HK-2 (cell line): ENCODE measurements at regions not wholly inside any gene's neighbourhood (a gene's known extent, or its start where the extent isn't known, plus 50 kb on each side); places are given as distances from the start of the nearest gene placed in this dataset.

Experiments used
- DNase-seq: peaks from one replicate; pipeline ENCODE4 v3.0.0-alpha.2; 2018; ENCODE audit not compliant: unreplicated experiment

DNA sequence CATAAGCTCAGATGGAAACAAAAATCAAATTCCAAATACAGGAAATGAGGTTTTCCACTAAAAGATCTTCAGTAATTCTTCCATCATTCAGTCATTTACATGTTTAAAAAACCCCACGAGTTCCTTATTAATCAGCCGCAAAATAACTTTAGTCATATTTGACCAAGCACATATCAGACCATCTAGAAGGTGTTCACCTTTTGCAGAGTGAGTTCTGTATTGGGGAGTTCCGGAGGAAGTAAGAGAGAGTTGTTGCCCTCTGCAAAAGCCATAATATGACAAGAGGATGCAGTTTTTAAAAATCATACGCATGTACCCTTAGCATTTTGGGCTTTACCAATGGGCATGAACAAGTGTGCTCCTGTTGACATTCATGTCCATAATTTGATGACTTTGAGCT, 61.6 kb downstream of the CCR1 start:
- DNase-seq = no peak

DNA sequence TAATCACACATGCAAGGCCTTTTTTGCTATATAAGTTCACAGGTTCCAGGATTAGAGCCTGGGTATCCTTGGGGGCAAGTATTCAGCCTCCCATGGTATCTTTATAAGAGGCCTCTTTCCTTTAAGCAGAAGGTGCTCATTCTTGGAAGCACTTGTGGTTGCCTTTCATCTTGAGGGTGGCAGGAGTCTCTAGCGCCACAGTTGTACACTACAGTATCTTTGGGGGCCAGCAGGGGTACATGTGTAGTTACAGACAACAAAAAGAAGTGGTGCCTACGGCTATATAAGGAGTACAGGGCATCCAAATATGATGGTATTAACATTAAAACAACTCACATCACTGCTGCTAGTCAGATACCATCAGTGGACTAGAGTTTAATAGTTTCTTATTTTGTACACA, 62.1 kb downstream of the CCR1 start:
- no peak for DNase-seq

DNA sequence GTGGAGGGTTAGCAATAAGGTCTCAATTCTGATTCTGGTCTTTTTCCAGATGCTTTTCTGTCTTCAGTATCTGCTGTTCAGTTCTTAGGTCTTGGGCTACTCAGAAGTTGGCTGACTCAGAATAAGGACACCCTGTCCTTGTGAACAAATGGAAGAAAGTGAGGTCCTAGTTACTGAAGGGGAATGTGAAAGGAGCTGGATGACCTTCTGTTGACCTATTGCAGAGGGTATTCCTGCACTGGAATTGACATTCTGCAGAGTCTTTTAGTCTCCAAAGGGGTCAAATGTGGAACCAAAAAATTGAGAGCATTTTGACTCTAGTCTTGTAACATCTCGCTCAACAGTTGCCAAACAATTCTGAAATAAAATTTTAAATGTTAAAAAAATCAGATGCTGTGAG, 63.0 kb downstream of the CCR1 start:
- no peak for DNase-seq

DNA sequence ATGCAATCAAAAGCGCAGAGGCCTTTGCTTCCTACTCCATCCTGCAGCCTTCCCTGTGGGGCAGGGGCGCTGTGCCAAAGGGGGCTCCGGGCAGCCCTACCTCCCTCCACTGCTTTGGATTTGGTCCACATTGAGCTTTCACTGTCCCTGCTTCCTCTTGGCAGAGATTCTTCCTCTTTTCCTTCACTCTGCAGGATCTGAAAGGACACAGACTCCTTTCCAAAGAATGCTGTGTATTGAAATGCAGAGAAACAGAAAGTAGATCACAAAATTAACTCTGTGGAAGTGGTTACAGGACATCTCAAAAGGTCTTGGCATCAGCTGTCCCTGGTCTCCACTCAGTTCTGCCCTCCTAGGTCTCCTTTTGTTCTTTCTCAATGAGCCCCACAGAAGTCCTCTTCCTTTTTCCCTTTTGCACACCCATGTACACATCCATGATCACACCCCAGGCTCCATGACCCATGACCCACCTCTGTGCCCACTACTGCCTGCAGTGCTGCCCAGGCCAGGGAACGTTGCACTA, 64.1 kb downstream of the CCR1 start:
- DNase-seq = no peak

DNA sequence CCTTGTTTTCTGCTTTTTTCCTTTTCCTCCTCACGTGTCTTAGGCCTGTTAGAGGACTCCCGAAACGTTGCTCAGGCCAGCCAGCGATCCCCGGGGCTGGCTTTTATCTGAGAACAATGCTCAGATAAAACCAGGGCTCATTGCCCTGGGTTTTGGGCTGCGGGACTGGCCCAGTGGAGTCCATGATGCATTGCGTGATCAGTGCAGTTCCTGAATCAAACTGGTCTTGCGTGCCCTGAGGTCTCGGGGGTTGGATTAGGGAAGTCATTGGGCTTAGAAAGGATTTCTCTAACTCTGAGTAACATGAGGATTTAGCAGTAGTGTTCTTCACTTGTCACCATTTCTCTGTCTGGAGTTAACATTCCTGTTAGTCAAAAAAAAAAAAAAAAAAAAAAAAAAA, 66.3 kb downstream of the CCR1 start:
- no peak for DNase-seq

DNA sequence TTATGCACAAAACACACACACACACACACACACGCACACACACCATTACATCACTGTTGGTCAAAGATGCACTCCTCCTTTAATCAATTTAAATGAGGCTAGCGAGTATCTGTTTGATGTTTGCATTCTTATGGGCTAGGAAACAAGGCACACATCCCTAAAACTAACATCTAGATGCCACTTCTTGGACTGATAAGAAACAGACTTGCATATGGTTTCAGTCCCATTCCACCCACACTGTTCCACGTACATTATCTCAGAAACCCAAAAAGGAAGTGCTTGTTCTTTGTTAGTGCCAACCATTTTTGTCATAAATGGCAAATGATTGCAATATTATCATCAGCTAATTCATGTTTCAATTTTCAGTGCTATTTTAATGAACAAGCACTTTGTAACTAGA, 69.5 kb downstream of the CCR1 start:
- no peak for DNase-seq

DNA sequence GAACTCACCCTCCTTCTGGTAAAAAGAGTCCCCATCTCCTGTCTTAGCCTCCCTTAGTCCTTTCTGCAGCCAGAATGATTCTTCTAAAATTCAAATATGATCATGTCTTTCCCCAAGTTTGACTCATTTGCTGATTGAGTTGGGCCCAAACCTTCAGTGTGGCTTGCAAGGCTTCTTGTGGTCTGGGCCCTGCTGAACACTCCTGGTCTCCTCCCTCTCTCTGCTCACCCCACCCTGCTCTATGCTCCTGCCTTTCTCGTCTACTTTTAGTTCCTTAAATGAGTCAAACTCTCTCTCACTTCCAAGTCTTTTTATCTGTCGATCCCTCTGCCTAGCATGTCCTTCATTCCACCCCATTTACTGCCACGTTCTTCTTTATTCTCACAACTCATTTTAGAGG, 72.6 kb downstream of the CCR1 start:
- no peak for DNase-seq

DNA sequence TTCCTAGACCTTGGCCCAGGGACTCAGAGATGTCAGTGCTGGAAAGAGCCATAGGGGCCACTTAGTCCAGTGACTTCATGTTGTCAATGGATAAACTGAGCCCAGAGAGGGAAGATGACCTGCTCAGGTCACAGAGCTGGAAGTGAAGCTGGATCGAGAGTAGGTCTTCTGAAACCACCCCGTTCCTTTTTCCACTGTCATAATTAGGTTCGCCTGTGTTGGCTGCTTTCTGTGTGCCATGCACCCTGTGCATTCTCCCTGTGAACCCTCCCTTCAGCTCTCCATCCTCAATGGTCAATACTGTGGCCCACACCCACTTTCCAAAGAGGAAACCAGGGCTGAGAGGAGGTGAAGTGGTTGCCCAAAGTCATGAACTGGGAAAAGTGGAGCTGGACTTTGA, 74.8 kb downstream of the CCR1 start:
- DNase-seq = no peak

DNA sequence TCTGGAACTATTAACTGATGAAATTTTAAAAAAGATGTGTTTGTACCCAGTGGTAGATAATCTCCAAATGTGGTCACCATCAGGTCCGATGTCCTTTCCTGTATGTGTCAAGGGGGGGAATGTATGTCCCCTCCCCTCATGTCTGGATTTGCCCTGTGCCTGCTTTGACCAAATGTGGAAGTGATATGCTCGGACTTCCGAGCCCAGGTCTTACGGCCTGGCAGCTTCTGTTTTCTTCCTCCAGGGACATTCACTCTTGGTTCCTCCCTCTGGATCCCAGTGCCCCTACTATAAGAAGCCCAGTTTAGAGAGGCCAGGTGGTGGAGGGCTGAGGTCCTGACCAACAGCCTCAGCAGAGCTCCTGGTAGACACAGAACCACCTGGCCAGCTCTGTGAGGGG, 75.5 kb downstream of the CCR1 start:
- DNase-seq = no peak

DNA sequence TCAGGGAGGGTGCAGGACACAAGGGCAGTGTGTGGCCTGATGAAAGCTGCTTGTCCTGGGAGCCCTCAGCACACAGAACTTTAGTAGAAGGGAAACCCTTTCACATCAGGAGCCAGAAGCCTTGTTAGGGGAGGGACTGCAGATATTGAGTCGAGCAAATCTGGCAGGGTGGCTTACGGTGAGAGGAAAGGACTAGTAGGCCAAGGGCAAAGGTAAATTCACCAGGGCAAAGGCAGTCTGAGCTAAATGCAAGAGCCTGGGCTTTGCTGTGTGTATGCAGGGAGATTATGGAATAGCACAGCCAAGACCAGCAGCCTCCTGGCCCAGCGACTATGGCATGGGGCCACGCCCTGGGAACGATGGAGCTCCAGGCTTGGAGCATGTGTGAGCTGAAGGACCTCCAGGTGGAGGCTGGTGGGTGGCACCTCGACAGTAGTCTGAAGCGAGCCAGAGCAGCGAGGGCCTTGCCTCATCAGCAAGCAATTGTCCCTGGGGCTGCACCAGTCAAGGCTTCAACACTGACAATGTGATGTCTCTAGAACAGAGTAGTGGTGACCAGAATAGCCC, 76.1 kb downstream of the CCR1 start:
- DNase-seq = no peak

DNA sequence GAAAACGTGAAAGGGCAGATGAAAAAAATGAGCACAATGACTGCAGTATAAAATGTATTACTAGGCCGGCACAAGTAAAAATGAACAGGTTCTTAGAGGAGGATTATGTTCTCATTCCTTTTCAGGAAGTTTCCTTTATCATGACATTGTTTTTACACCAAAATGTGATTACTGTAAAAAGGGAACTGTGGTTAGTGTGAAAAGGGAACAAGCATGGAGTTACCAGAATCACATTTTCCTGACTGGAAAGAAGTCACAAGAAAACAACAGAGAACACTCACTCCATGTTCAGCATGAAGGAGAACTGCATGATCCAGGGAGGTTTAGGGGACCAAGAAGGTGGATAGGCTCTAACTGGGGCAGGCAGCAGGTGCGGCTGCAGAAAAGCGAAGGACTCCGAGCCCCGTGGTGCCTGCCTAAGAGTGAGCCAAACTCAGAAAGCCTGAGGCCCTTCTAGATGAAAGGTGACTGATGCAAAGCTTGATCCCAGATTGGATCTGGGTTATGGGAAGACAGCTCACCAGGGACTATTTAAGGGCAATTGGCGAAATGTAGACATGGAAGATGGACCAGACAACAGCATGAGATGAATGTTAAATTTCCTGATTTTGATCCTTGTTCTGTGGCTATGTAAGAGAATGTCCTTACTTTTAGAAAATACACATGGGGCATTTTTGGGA, 77.3 kb downstream of the CCR1 start:
- DNase-seq = no peak

DNA sequence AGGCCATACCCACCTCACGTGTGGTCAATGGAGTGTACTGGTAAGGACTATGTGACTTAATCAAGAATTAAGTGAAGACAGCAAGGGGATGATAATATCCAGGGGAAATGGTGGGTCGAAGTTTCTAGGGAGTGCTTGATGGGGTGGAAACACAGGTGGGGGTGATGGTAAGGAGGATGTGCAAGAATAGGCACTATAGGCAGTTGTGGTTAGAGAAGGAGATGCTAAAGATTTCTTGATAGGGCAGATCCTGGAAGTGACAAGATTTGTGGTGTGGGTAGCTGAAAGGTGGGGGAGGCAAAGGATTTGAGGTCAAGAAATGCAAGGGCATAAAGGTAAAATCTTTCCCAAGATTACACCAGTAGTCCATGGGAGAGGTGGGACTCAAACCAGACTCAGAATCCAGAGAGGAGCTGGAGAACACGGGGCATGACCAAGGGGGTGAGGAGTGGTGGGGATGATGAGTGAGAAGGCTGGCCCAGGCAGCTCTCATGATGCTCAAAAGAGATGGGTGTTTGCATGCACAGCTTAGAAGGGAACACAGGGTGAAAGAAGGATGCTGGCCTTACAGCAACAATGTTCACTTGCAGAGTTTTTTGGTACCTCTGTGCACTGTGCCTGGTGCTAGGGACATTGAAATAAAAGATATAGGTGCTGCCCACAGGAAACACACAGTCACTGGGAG, 78.4 kb downstream of the CCR1 start:
- no peak for DNase-seq

DNA sequence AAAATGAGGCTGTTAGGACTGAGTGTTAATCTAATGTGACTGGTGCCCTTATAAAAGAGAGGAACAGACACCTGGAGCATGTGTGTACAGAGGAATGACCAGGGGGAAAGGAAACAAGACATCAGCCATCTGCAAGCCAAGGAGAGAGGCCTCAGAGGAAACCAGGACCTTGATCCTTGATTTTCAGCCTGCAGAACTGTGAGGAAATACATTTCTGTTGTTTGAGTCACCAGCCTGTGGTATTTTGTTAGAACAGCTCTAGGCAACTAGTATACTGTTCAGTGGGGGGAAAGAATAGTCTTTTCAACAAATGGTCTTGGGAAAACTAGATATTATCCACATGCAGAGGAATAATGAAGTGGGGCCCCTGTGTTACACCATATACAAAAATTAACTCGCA, 80.6 kb downstream of the CCR1 start:
- DNase-seq = peak; percentile 20

DNA sequence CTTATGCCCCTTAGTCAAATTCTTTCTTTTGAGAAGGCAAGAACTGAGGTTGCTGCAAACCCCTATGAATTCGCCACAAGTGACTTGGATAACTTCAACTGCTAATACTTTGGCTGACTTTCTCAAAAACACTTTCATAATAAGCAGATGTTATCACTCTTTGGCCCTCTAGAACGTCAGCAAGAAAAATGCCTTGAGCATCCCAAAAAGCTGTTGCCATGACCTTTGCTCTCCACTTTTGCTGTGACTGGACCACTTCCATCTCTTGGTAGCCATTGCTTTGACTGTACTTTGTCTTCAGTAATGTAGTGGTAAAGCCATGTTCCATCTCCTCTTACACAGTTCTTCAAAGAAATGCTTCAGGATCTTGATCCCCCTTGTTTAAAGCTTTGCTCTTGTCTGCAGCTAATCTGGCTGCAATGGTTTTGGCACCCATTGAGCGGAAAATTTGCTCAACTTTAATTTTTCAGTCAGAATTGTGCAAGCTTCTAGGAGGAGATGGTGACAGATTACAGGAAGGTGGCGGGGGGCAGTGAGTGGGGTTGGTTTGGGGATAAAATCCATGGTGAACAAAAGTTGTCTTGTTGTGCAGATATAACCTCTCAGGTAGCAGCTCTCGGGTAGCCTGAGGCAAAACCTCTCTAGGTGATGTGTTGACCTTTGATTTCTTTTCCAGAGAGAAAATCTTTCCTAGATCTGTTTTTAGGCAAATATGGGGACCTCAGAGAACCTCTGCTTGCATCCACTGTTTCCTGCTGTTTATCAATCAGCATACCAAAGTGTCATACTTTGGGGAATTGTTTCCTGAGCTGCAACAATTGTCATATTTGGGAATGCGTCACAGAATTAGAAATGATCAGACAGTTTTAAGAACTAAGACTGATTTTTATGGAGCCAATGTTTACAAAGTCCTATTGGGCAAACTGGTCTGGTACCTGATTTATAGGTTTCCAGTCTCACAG, 83.6 kb downstream of the CCR1 start:
- DNase-seq = no peak

DNA sequence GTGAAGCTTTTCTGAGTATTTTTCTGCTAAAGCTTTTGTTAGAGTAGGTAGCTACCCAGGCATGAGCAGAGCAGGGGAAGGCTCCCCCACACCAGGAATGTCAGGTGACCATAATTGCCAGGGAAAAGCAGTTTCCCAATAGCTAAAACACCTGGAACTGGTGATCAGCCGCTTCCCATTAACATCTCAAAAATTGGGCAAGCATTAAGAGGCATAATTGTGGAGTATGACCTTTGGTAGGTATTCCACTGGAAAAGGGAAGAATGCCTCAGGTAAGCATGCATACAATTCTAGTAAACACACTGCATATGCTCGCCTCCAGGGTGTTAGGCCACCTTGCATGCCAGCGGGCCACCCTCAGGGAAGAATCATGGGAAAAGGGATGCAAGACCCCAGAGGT, 84.5 kb downstream of the CCR1 start:
- DNase-seq = no peak

DNA sequence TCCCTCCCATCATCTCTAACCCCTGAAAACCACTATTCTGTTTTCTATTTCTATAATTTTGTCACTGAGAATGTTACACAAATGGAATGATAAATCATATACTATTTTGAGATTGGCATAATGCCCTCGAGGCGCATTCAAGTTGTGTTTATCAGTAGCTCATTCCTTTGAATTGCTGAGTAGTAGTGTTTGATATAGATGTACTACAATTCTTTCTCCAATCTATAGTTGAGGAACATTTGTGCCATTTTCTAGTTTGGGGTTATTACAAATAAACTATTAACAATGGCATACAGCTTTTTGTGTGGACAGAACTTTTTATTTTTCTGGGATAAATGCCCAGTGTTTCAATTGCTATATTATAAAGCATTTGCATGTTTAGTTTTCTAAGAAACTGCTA, 86.0 kb downstream of the CCR1 start:
- DNase-seq = no peak

DNA sequence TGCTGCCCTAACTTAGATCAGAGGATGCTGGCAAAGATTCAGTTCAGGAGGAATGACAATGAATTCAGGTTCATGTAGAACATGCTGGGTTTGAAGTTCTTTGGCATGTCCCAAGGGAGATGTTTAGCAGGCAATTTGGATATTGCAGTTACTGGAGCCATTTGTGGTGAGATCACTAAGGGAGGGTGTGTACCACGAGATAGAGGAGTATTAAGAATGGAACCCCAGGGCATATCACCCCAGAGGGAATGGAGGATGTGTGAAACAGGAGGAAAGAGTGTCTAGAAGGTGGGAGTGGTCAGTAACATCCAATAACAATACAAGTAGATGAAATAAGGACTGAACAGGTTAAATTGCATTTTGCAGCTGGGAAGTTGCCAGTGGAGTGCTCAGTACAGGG, 87.1 kb downstream of the CCR1 start:
- DNase-seq = no peak

DNA sequence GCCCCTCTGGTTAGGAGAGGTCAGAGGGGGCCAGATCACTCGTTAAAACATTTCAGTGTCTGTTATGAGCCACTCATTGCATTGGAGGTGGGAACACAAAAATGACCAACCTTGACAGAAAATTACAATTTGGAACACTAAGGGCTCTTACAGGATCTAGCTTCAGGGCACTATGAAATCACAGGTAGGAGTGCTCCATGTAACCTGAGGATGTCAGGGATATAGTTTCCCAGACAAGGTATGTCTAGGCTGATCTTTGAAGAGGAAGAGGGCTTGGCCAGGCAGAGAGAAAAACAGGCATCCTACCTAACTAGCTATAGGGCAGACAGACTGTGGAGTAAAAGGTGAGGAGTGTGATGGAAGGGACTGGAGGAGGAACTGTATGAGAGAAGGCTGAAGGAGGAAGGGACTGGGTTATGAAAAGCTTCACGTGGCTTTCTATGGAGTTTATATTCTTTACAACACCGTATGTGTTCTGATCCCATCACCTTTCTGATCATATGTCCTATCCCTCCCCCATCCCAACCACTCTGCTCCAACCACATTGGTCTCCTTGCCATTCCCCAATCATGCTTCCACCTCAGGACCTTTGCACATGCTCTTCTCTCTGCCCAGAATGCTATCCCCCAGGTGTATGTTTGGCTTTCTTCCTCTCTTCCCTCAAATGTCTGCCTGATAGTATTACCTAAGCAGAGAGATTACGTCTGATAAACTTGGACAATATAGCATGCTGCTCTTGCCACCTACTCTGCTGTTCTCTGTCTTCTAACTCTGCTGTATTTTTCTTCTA, 88.2 kb downstream of the CCR1 start:
- DNase-seq = no peak

DNA sequence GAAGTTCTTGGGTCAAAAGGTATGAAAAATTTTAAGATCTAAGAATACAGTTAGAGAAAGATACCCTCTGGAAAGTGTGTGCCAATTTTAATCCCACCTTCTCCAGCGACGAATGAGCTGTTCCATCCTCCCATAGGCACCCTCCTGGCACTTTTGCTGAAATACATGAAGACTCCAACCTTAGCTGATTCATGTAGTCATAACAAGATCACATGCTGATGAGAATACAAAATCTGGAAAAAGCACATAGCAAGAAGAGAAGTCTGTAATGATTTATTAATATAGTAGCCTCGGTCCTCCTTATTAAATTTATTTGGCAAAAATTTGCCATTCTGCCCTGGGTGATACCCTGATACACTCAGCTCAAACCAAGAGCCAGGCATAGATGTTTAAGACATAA, 88.9 kb downstream of the CCR1 start:
- no peak for DNase-seq

DNA sequence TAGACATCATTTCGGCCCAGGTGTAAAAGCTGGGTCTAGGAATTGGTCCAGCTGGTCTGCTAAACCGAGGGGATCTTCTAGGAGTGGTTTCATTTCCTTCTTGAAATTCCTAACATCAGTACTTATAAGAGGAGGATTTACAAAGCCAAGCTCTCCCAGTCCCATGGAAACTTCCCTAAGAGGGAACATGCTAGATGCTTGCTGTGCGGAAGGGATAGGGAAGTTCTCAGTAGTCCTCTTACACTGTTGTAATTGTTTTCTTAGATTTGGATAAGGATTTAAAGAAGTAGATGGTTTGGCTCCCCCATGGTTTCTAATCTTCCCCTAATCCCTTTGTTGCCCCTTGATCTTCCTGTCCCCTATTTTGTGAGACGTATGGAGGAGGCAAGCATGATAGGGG, 89.7 kb upstream of the XCR1 start:
- no peak for DNase-seq

DNA sequence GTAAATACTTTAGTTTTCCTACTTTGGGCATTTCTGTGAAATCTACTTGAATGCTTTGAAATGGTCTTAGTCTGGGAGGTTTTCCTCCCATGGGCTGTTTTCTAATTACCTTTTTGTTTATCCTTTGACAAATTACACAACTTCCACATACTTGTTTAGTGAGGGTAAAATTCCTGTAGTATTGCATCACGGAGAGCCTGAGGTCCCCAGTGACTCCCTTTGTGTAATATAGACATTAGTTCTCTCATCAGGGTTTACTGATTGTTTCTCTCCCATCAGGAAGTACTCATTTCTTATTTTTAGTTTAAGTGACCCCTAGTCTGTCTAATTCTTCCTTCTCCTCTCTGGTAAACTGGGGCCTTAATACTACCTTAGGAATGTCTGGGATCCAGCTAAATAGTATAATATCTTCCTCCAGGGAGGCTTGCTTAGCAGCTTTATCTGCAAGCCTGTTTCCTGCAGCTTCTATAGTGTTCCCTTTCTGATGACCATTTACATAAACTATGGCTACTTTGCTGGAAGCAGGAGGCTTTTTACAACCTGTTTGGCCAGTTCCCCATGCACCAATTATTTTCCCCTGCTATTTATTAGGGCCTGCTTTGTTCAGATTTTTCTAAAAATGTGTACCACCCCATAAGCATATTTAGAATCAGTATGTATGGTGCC, 87.2 kb upstream of the XCR1 start:
- DNase-seq = no peak
